ENCODE measurements at regions not wholly inside any gene's neighbourhood (a gene's known extent, or its start where the extent isn't known, plus 50 kb on each side); places are given as distances from the start of the nearest gene placed in this dataset.

DNA sequence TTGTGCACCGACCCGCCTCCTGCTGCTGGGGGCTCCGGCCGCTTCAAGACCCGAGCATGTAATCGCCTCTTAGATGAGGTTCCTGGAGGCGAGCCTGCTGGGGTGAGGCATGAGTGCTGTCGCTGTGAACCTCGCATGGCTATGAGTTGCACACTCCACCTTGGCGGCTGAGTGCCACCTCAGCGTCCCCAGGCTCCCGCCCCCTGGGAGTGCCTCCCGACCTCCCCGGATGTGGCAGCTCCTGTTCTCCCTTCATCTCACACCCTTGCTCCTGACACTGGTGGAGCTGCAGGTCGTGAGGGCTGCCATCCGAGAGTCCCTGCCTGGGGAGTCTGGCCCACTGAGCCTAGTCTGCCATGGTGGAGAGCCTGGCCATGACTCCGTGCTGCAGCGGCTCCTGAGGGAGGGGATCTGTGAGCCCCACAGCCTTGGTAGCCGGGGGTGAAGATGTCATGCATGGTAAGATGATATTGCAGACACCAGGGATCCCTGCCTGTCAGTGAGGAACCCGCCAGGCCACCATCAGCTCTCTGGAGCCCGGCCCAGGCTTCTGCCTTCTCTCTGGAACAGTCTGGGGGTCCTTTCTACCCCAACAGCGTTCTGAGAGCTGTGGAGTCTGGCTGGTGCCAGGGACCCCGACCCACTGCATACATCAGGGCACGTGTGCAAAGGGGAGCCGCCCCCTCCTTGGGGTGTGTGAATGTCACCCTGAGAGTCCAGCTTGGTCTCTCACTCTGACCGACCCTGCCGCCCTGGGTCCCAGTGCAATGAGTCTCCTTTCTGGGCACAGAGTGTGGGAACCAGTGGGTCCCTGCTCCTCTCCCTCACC, 61.6 kb upstream of the HS6ST1 start:
- BruUV-seq (replicated peaks) = no TSS peak
- intact Hi-C loops (cut with micrococcal nuclease; ENCODE audit: unreplicated experiment) = no loop called here
- Histone ChIP-seq H3K4me2 (no peak overlapping the region), H3F3A (ENCODE audit: insufficient read depth, low read depth) (no peaks in the 10 kb centered on the region), H3K27ac (no peak overlapping the region), H2AFZ (no peak overlapping the region), H3K4me3 (no peak overlapping the region), H3K4me1 (replicated peaks; ENCODE audit: insufficient read depth) (no peaks in the 10 kb centered on the region), H3K9me3 (ENCODE audit: insufficient read depth, low read depth) (no peaks in the 10 kb centered on the region), H3K36me3 (ENCODE audit: low read depth) (no peaks in the 10 kb centered on the region), H3K27me3 (ENCODE audit: insufficient read depth, low read depth) (no peaks in the 10 kb centered on the region), H3K9me2 (ENCODE audit: insufficient read depth) (no peaks in the 10 kb centered on the region), H4K20me1 (ENCODE audit: insufficient read depth) (no peaks in the 10 kb centered on the region), H3K79me2 (ENCODE audit: low read depth) (no peaks in the 10 kb centered on the region)
- ChIA-PET CTCF (no interaction called here), POLR2A (ENCODE audit: unreplicated experiment) (no interaction called here)
- DNase-seq = no peak
- no peak for TF ChIP-seq EZH2 (IDR thresholded peaks at IDR 0.05; ENCODE audit: low read depth)
- TF ChIP-seq, protein P1, sequence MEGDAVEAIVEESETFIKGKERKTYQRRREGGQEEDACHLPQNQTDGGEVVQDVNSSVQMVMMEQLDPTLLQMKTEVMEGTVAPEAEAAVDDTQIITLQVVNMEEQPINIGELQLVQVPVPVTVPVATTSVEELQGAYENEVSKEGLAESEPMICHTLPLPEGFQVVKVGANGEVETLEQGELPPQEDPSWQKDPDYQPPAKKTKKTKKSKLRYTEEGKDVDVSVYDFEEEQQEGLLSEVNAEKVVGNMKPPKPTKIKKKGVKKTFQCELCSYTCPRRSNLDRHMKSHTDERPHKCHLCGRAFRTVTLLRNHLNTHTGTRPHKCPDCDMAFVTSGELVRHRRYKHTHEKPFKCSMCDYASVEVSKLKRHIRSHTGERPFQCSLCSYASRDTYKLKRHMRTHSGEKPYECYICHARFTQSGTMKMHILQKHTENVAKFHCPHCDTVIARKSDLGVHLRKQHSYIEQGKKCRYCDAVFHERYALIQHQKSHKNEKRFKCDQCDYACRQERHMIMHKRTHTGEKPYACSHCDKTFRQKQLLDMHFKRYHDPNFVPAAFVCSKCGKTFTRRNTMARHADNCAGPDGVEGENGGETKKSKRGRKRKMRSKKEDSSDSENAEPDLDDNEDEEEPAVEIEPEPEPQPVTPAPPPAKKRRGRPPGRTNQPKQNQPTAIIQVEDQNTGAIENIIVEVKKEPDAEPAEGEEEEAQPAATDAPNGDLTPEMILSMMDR (conservative IDR thresholded peaks at IDR 0.05) = no peak

DNA sequence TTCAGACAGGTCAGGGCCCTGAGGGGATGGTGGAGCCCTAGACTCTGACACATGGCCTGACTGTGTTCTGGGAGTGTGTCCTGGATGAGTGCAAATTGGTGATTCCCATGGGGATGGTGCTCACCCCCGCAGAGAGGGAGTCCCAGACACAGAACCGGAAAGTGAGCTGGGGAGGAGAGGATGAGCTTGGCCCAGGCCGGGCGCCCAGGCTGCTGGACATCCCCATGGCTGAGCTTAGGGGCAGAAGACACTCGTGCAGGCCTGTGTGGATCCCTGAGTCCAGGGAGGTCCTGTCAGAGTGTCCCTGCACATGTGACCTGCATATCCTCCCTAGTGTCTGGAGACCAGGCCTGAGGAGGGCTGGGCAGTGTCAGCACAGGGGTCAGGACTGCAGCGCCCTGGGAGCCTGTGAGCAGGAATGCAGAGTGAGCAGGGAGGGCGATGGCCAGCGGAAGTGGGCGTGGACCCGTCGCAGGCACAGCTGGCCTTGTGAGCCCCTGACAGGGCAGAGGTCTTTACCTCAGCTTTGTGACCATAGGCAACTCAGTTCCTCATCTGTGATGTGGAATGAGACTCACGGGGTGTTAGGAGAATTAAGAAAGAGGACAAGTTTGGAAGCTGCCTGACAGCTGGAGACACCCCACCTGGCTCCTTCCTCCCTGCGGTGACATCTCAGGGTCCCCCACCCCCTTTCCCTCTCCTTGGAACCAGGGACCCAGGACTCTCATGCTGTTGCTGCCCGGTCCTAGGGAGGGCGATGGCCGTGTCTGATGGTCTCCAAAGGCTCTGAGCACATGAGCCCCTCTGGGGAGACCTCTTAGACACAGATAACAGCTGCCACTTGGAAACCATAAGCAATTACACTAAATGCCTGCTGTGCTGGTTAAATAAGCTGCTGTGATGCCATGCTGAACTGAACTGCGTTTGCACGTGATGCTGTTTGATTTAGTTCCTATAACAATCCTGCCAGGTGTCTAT, 62.6 kb upstream of the HS6ST1 start:
- no peaks in the 10 kb centered on the region for H3F3A ChIP-seq (ENCODE audit: insufficient read depth, low read depth)
- no peak overlapping the region for H3K4me2 ChIP-seq
- H3K4me3 ChIP-seq = no peak overlapping the region
- DNase-seq = no peak
- no peaks in the 10 kb centered on the region for H3K4me1 ChIP-seq (replicated peaks; ENCODE audit: insufficient read depth)
- H3K9me3 ChIP-seq (ENCODE audit: insufficient read depth, low read depth) = no peaks in the 10 kb centered on the region
- H3K36me3 ChIP-seq (ENCODE audit: low read depth) = no peaks in the 10 kb centered on the region
- CTCF ChIA-PET = interaction anchor here (0.6 kb wide), 1 partner anchor 523 kb away, joined by 3 read pairs; no protein-coding TSS in a partner anchor
- TF ChIP-seq EZH2 (IDR thresholded peaks at IDR 0.05; ENCODE audit: low read depth) = no peak
- TF ChIP-seq, protein P1 (conservative IDR thresholded peaks at IDR 0.05) = no peak
- no peak overlapping the region for H3K27ac ChIP-seq
- BruUV-seq (replicated peaks) = no TSS peak
- no peaks in the 10 kb centered on the region for H3K9me2 ChIP-seq (ENCODE audit: insufficient read depth)
- POLR2A ChIA-PET (ENCODE audit: unreplicated experiment) = no interaction called here
- no peaks in the 10 kb centered on the region for H3K27me3 ChIP-seq (ENCODE audit: insufficient read depth, low read depth)
- no peaks in the 10 kb centered on the region for H3K79me2 ChIP-seq (ENCODE audit: low read depth)
- no peak overlapping the region for H2AFZ ChIP-seq
- no peaks in the 10 kb centered on the region for H4K20me1 ChIP-seq (ENCODE audit: insufficient read depth)
- intact Hi-C loops (cut with micrococcal nuclease; ENCODE audit: unreplicated experiment) = no loop called here

DNA sequence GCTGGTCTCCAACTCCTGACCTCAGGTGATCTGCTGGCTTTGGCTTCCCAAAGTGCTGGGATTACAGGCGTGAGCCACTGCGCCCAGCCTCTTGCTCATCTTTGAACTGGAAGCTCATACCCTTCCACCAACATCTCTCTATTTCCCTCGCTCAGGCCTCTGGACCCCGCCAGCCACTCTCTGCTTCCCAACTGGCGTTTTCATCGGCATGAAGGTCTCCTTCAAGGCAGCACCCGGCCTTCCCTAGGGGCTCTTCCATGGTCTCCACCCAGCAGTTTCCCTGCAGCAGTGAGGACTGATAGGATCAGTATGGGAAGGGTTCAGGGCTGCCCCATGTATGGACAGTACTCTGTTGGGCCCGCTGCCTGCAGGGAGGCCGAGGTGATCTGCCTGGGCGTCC, 65.8 kb upstream of the HS6ST1 start:
- Histone ChIP-seq H3K9me3 (ENCODE audit: insufficient read depth, low read depth) (no peaks in the 10 kb centered on the region), H3K36me3 (ENCODE audit: low read depth) (no peaks in the 10 kb centered on the region), H3K9me2 (ENCODE audit: insufficient read depth) (no peaks in the 10 kb centered on the region), H3K4me3 (no peak overlapping the region), H3F3A (ENCODE audit: insufficient read depth, low read depth) (no peaks in the 10 kb centered on the region), H3K79me2 (ENCODE audit: low read depth) (no peaks in the 10 kb centered on the region), H2AFZ (no peak overlapping the region), H4K20me1 (ENCODE audit: insufficient read depth) (no peaks in the 10 kb centered on the region), H3K4me2 (no peak overlapping the region), H3K4me1 (replicated peaks; ENCODE audit: insufficient read depth) (peaks cover 11% of the 10 kb centered on the region), H3K27me3 (ENCODE audit: insufficient read depth, low read depth) (no peaks in the 10 kb centered on the region), H3K27ac (no peak overlapping the region)
- TF ChIP-seq, protein P1 (conservative IDR thresholded peaks at IDR 0.05) = no peak
- TF ChIP-seq EZH2 (IDR thresholded peaks at IDR 0.05; ENCODE audit: low read depth) = no peak
- no peak for DNase-seq
- ChIA-PET CTCF (no interaction called here), POLR2A (ENCODE audit: unreplicated experiment) (no interaction called here)
- intact Hi-C loops (cut with micrococcal nuclease; ENCODE audit: unreplicated experiment) = no loop called here
- no TSS peak for BruUV-seq (replicated peaks)
